OCI-LY1 (cell line): ENCODE measurements at regions not wholly inside any gene's neighbourhood (a gene's known extent, or its start where the extent isn't known, plus 50 kb on each side); places are given as distances from the start of the nearest gene placed in this dataset.

ENCODE experiments used
- H2AFZ ChIP-seq: fragments of 200-600 bp; sonication (generic), shearing (Covaris generic); 2 replicates; pipeline ENCODE4 v1.6.0; 2014; ENCODE audit warnings: antibody characterized with exemption, mild to moderate bottlenecking, low read length
- H3F3A ChIP-seq: fragments of 200-600 bp; sonication (generic), shearing (Covaris generic); 2 replicates; pipeline ENCODE4 v1.6.0; 2014; ENCODE audit warnings: mild to moderate bottlenecking, antibody characterized with exemption, low read length, moderate library complexity; ENCODE audit not compliant: insufficient read depth
- H3K27ac ChIP-seq: fragments of 200-600 bp; sonication (generic); 2 replicates; pipeline ENCODE4 v1.5.1; 2014; ENCODE audit warnings: low read length, mixed run types, mild to moderate bottlenecking, low read depth; ENCODE audit not compliant: poor library complexity, severe bottlenecking
- H3K27me3 ChIP-seq: fragments of 200-600 bp; sonication (generic); 2 replicates; pipeline ENCODE4 v1.6.0; 2014; ENCODE audit warnings: antibody characterized with exemption, mild to moderate bottlenecking, low read length, moderate library complexity; ENCODE audit not compliant: insufficient read depth
- H3K36me3 ChIP-seq: fragments of 200-600 bp; sonication (generic); 2 replicates; pipeline ENCODE4 v1.6.1; 2014; ENCODE audit warnings: mild to moderate bottlenecking, antibody characterized with exemption, low read length, moderate library complexity, mixed read lengths; ENCODE audit not compliant: insufficient read depth
- H3K4me1 ChIP-seq: fragments of 200-600 bp; sonication (generic); 2 replicates; pipeline ENCODE4 v1.5.1; 2014; ENCODE audit warnings: mild to moderate bottlenecking, low read length, moderate library complexity; ENCODE audit not compliant: insufficient read depth, severe bottlenecking
- H3K4me2 ChIP-seq: fragments of 200-600 bp; sonication (generic), shearing (Covaris generic); 2 replicates; pipeline ENCODE4 v1.6.1; 2014; ENCODE audit warnings: low read length
- H3K4me3 ChIP-seq: fragments of 200-600 bp; sonication (generic); 2 replicates; pipeline ENCODE4 v1.5.1; 2014; ENCODE audit warnings: low read length, low read depth, mild to moderate bottlenecking, mixed read lengths; ENCODE audit not compliant: poor library complexity, severe bottlenecking
- H3K79me2 ChIP-seq: fragments of 200-600 bp; shearing (Covaris generic); 2 replicates; pipeline ENCODE4 v1.6.1; 2016; ENCODE audit warnings: mixed run types, low read length, mixed read lengths; ENCODE audit not compliant: insufficient read depth
- H3K9ac ChIP-seq: fragments of 200-600 bp; sonication (generic), shearing (Covaris generic); 2 replicates; pipeline ENCODE4 v1.6.1; 2014; ENCODE audit warnings: mild to moderate bottlenecking, low read length, mixed read lengths
- H3K9me2 ChIP-seq: fragments of 200-600 bp; sonication (generic), shearing (Covaris generic); 2 replicates; pipeline ENCODE4 v1.6.1; 2014; ENCODE audit warnings: low read depth, mild to moderate bottlenecking, low read length, mixed read lengths
- H3K9me3 ChIP-seq: fragments of 200-600 bp; shearing (Covaris generic); 2 replicates; pipeline ENCODE4 v1.6.1; 2014; ENCODE audit warnings: low read length, mixed read lengths
- H4K20me1 ChIP-seq: fragments of 200-600 bp; sonication (generic), shearing (Covaris generic); 2 replicates; pipeline ENCODE4 v1.6.0; 2016; ENCODE audit warnings: mild to moderate bottlenecking, low read length; ENCODE audit not compliant: insufficient read depth
- EZH2 ChIP-seq: fragments of 200-600 bp; sonication (generic), shearing (Covaris generic); IDR thresholded peaks from 2 replicates; pipeline ENCODE4 v1.8.0; 2017; ENCODE audit warnings: borderline replicate concordance, mixed run types, mild to moderate bottlenecking, antibody characterized with exemption, low read length, moderate library complexity, mixed read lengths
- TF ChIP-seq, protein P1 (sequence below): fragments of 200-600 bp; sonication (generic), shearing (Covaris generic); IDR thresholded peaks from 2 replicates; pipeline ENCODE4 v1.5.1; 2017; ENCODE audit warnings: mild to moderate bottlenecking, antibody characterized with exemption, low read length, moderate library complexity, mixed read lengths

- Histone ChIP-seq H2AFZ (no peak overlapping the region), H3K4me1 (no peaks in the 10 kb centered on the region), H3K4me3 (no peak overlapping the region), H3K9ac (no peak overlapping the region), H3K4me2 (no peak overlapping the region), H4K20me1 (no peaks in the 10 kb centered on the region), H3K79me2 (no peaks in the 10 kb centered on the region), H3K9me2 (no peaks in the 10 kb centered on the region), H3K36me3 (no peaks in the 10 kb centered on the region), H3K27me3 (no peaks in the 10 kb centered on the region), H3K27ac (no peak overlapping the region), H3K9me3 (no peaks in the 10 kb centered on the region), H3F3A (no peaks in the 10 kb centered on the region)
- TF ChIP-seq, protein P1, sequence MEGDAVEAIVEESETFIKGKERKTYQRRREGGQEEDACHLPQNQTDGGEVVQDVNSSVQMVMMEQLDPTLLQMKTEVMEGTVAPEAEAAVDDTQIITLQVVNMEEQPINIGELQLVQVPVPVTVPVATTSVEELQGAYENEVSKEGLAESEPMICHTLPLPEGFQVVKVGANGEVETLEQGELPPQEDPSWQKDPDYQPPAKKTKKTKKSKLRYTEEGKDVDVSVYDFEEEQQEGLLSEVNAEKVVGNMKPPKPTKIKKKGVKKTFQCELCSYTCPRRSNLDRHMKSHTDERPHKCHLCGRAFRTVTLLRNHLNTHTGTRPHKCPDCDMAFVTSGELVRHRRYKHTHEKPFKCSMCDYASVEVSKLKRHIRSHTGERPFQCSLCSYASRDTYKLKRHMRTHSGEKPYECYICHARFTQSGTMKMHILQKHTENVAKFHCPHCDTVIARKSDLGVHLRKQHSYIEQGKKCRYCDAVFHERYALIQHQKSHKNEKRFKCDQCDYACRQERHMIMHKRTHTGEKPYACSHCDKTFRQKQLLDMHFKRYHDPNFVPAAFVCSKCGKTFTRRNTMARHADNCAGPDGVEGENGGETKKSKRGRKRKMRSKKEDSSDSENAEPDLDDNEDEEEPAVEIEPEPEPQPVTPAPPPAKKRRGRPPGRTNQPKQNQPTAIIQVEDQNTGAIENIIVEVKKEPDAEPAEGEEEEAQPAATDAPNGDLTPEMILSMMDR = no peak
- no peak for TF ChIP-seq EZH2
Measured at GRCh38 chr7:121800916-121801675, 71.9 kb upstream of the PTPRZ1 start.

- Histone ChIP-seq H3K79me2 (no peaks in the 10 kb centered on the region), H3K27ac (no peak overlapping the region), H3K27me3 (no peaks in the 10 kb centered on the region), H3F3A (no peaks in the 10 kb centered on the region), H3K4me3 (no peak overlapping the region), H3K4me1 (no peaks in the 10 kb centered on the region), H3K36me3 (no peaks in the 10 kb centered on the region), H3K9me2 (no peaks in the 10 kb centered on the region), H3K9ac (no peak overlapping the region), H3K9me3 (no peaks in the 10 kb centered on the region), H4K20me1 (no peaks in the 10 kb centered on the region), H3K4me2 (no peak overlapping the region), H2AFZ (no peak overlapping the region)
- TF ChIP-seq, protein P1 = no peak
- TF ChIP-seq EZH2 = no peak
Measured at GRCh38 chr7:121798896-121799295, 74.1 kb upstream of the PTPRZ1 start.

DNA sequence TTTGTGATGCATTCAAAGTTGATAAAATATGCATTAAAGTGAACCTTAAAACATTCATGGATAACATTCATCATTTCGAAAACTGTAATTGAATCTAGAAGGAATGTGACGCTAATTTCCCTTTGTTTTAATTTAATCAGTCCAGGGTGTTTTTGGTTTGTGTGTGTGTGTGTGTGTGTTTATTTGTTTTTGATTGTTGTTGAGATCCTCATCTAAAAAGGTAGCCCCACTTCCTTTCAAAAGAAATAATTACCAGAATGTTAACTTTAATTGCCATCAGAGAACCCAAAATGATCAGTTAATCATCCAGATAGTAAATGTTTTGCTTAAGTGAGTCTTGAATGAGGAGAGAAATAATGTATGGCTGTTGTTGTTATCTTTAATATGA is 74.5 kb upstream of the PTPRZ1 start:
- Histone ChIP-seq H3K36me3 (no peaks in the 10 kb centered on the region), H3K9ac (no peak overlapping the region), H3K9me2 (no peaks in the 10 kb centered on the region), H3K4me3 (no peak overlapping the region), H3K4me2 (no peak overlapping the region), H4K20me1 (no peaks in the 10 kb centered on the region), H3K79me2 (no peaks in the 10 kb centered on the region), H2AFZ (no peak overlapping the region), H3K4me1 (no peaks in the 10 kb centered on the region), H3K9me3 (no peaks in the 10 kb centered on the region), H3K27ac (no peak overlapping the region), H3K27me3 (no peaks in the 10 kb centered on the region), H3F3A (no peaks in the 10 kb centered on the region)
- no peak for TF ChIP-seq EZH2
- TF ChIP-seq, protein P1 = no peak
